ENCODE measurements at regions not wholly inside any gene's neighbourhood (a gene's known extent, or its start where the extent isn't known, plus 50 kb on each side); places are given as distances from the start of the nearest gene placed in this dataset.

DNA sequence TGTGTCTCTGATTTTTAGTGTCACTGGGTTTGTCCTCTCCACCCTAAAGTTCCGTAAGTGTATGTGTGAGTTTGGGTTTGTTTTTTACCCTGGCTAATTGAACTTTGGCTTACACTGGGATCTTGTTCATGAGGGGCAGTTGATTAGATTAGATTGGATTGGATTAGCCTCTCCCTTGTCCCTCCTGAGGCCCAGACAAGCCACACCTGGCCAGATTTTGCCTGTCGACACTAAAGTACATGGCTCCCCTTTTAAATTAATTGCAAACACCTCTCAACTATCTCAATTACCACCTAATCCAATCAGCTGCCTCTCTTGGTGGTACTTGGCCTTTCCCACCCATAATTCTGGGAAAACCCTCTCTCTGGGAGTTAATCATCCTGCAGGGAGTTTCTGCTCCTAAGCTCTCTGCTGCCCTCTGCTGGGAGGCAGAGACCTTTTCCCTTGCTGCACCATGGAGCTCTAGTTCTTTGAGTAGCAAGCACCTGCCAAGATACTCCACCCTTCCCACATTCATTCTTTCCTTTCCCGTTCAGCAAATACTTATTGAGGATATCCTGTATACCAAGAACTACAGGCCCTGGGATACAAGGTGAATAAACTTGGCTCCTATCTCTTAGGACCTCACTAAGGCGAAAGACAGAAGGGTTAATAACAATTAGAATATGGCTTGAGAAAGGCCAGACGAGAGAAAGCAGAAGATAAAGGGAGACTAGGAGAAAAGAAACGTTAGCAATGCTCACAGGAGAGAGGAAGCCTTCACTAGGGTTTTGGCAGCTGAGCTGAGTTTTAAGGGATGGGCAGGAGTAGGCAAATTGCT lies 60.0 kb upstream of the MPHOSPH6 start:
- dilution Hi-C loops (cut with MboI; ENCODE audit: extremely low pct_ligation_motif_present, low sequenced_read_pairs), result no loop called here
- H3K4me3 ChIP-seq (replicated peaks in 1 of 3; ENCODE audit: insufficient read depth in 1 of 3, low read depth in 1 of 3, low read length in 3 of 3), result no peak overlapping the region
- no TSS peak for BruUV-seq (replicated peaks)

GRCh38 chr16:82226327-82226726 lies 56.3 kb upstream of the MPHOSPH6 start:
- no peaks in the 10 kb centered on the region for H3K4me1 ChIP-seq (ENCODE audit: control insufficient read depth, extremely low read depth, insufficient read depth, low read length)
- H3K4me2 ChIP-seq (ENCODE audit: insufficient read depth, low read length), result no peak overlapping the region
- H3K36me3 ChIP-seq (ENCODE audit: control insufficient read depth in 2 of 2, extremely low read depth in 1 of 2, insufficient read depth in 2 of 2, low read length in 2 of 2), result no peaks in the 10 kb centered on the region
- no peaks in the 10 kb centered on the region for H4K20me1 ChIP-seq (replicated peaks; ENCODE audit: control insufficient read depth, extremely low read depth, insufficient read depth, low read length)
- H3K9me3 ChIP-seq (replicated peaks; ENCODE audit: control insufficient read depth, insufficient read depth, low read length), result no peaks in the 10 kb centered on the region
- dilution Hi-C loops (cut with MboI; ENCODE audit: extremely low pct_ligation_motif_present, low sequenced_read_pairs) (no loop called here), intact Hi-C loops (cut with micrococcal nuclease) (no loop called here)
- no peak overlapping the region for H2AFZ ChIP-seq (ENCODE audit: low read depth, low read length)
- peaks cover 8 to 19% of the 10 kb centered on the region in 2 experiments for H3K27me3 ChIP-seq (ENCODE audit: control insufficient read depth in 2 of 2, insufficient read depth in 2 of 2, low read length in 2 of 2)
- H3K4me3 ChIP-seq (replicated peaks in 1 of 3; ENCODE audit: insufficient read depth in 1 of 3, low read depth in 1 of 3, low read length in 3 of 3), result no peak overlapping the region
- TF ChIP-seq JUN (IDR thresholded peaks at IDR 0.05; ENCODE audit: borderline replicate concordance, insufficient read depth, insufficient read length, low read depth) (no peak), FOS (IDR thresholded peaks at IDR 0.05; ENCODE audit: borderline replicate concordance, insufficient read depth, low read length) (no peak), EZH2 (IDR thresholded peaks at IDR 0.05; ENCODE audit: borderline replicate concordance, low read depth, low read length, severe bottlenecking) (no peak), MYC (IDR thresholded peaks at IDR 0.05; ENCODE audit: low read depth, low read length) (no peak), POLR2A (IDR thresholded peaks at IDR 0.05; ENCODE audit: low read depth, low read length) (no peak), POLR2AphosphoS5 (IDR thresholded peaks at IDR 0.05; ENCODE audit: insufficient read depth, low read depth, low read length) (no peak)
- no peak for DNase-seq (ENCODE audit: low read depth, low spot score)
- CTCF ChIA-PET, result interaction anchor here (1.7 kb wide), 1 partner anchor 10 kb away, joined by 3 read pairs; no protein-coding TSS in a partner anchor
- H3K9me1 ChIP-seq (replicated peaks; ENCODE audit: control insufficient read depth, extremely low read depth, insufficient read depth, low read length), result no peaks in the 10 kb centered on the region
- no peak for FAIRE-seq
- no peak overlapping the region for H3K9ac ChIP-seq (replicated peaks; ENCODE audit: extremely low read depth, insufficient read depth, low read length)
- no TSS peak for BruUV-seq (replicated peaks)
- H3K79me2 ChIP-seq (ENCODE audit: control insufficient read depth, insufficient read depth, low read length), result no peaks in the 10 kb centered on the region
- H3K27ac ChIP-seq (ENCODE audit: insufficient read depth, low read depth, low read length), result no peak overlapping the region
- POLR2A ChIA-PET, result no interaction called here

More for the DNA sequence above, 60.0 kb upstream of the MPHOSPH6 start:
- Histone ChIP-seq H3K9me3 (replicated peaks; ENCODE audit: control insufficient read depth, insufficient read depth, low read length) (no peaks in the 10 kb centered on the region), H3K9me1 (replicated peaks; ENCODE audit: control insufficient read depth, extremely low read depth, insufficient read depth, low read length) (no peaks in the 10 kb centered on the region), H3K79me2 (ENCODE audit: control insufficient read depth, insufficient read depth, low read length) (no peaks in the 10 kb centered on the region), H3K4me2 (ENCODE audit: insufficient read depth, low read length) (no peak overlapping the region), H3K27me3 (ENCODE audit: control insufficient read depth in 2 of 2, insufficient read depth in 2 of 2, low read length in 2 of 2) (peaks cover 9 to 18% of the 10 kb centered on the region in 2 experiments), H3K36me3 (ENCODE audit: control insufficient read depth in 2 of 2, extremely low read depth in 1 of 2, insufficient read depth in 2 of 2, low read length in 2 of 2) (no peaks in the 10 kb centered on the region), H4K20me1 (replicated peaks; ENCODE audit: control insufficient read depth, extremely low read depth, insufficient read depth, low read length) (no peaks in the 10 kb centered on the region), H3K4me1 (ENCODE audit: control insufficient read depth, extremely low read depth, insufficient read depth, low read length) (no peaks in the 10 kb centered on the region), H3K27ac (ENCODE audit: insufficient read depth, low read depth, low read length) (no peak overlapping the region), H3K9ac (replicated peaks; ENCODE audit: extremely low read depth, insufficient read depth, low read length) (no peak overlapping the region), H2AFZ (ENCODE audit: low read depth, low read length) (no peak overlapping the region)
- peak; percentile 85 for FAIRE-seq
- peak; percentile 76 for DNase-seq (ENCODE audit: low read depth, low spot score)
- intact Hi-C loops (cut with micrococcal nuclease), result loop anchor here (1.0 kb wide), 6 partner anchors 60 to 340 kb away; partner anchors contain the start of gene MPHOSPH6
- TF ChIP-seq POLR2A (IDR thresholded peaks at IDR 0.05; ENCODE audit: low read depth, low read length), result no peak
- TF ChIP-seq, protein P1, sequence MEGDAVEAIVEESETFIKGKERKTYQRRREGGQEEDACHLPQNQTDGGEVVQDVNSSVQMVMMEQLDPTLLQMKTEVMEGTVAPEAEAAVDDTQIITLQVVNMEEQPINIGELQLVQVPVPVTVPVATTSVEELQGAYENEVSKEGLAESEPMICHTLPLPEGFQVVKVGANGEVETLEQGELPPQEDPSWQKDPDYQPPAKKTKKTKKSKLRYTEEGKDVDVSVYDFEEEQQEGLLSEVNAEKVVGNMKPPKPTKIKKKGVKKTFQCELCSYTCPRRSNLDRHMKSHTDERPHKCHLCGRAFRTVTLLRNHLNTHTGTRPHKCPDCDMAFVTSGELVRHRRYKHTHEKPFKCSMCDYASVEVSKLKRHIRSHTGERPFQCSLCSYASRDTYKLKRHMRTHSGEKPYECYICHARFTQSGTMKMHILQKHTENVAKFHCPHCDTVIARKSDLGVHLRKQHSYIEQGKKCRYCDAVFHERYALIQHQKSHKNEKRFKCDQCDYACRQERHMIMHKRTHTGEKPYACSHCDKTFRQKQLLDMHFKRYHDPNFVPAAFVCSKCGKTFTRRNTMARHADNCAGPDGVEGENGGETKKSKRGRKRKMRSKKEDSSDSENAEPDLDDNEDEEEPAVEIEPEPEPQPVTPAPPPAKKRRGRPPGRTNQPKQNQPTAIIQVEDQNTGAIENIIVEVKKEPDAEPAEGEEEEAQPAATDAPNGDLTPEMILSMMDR (IDR thresholded peaks at IDR 0.05; ENCODE audit: extremely low read depth in 1 of 2, insufficient read depth in 1 of 2, low read depth in 1 of 2, low read length in 2 of 2), result peak; percentile 88 to 92
- ChIA-PET POLR2A (no interaction called here), CTCF (interaction anchor here (0.6 to 4.7 kb wide), 86 partner anchors 9 to 1217 kb away, joined by 3 to 171 read pairs (median 4); partner anchors contain the start of genes HSD17B2 and MPHOSPH6)

Measured in endothelial cell of umbilical vein (primary cell).